Endothelial cell of umbilical vein (primary cell): ENCODE measurements at regions not wholly inside any gene's neighbourhood (a gene's known extent, or its start where the extent isn't known, plus 50 kb on each side); places are given as distances from the start of the nearest gene placed in this dataset.

ENCODE experiments used
- BruUV-seq: library from RNA; stranded (reverse); fragments of 400-500 nt; replicated peaks from 2 replicates; lab custom pipeline; 2021; lab: Mats Ljungman, UMichigan
- CTCF ChIA-PET: fragments of 300-600, 350-600 bp; sonication (Branson Sonifier 250); formaldehyde crosslinking; loops from one replicate; lab custom pipeline; 2021; ENCODE audit warnings: antibody characterized with exemption, inconsistent platforms; lab: Charles Lee
- POLR2A ChIA-PET: fragments of 300-600, 350-600 bp; sonication (Branson Sonifier 250); formaldehyde crosslinking; loops from one replicate; lab custom pipeline; 2021; ENCODE audit warnings: antibody characterized with exemption, inconsistent platforms; lab: Charles Lee
- DNase-seq: peaks from one replicate; pipeline ENCODE4 v3.0.0-alpha.2; 2011; ENCODE audit warnings: low read depth, low spot score
- FAIRE-seq: peaks from 2 replicates; lab custom pipeline; 2011; peaks lifted over from hg19 to GRCh38; lab: Jason Lieb, UNC
- H2AFZ ChIP-seq: 2 replicates; pipeline ENCODE4 v1.6.0; 2012; ENCODE audit warnings: low read depth, low read length, control low read depth, inconsistent platforms
- H3K27ac ChIP-seq: 2 replicates; pipeline ENCODE4 v1.5.1; 2011; ENCODE audit warnings: low read depth, mild to moderate bottlenecking, control low read depth, low read length, moderate library complexity; ENCODE audit not compliant: insufficient read depth
- H3K27me3 ChIP-seq, 2 experiments: 2 replicates each; pipeline versions ENCODE4 v1.6.0 to v1.6.1; 2011; ENCODE audit warnings: low read length in 2 of 2, mixed read lengths in 1 of 2; ENCODE audit not compliant: control insufficient read depth in 2 of 2, insufficient read depth in 2 of 2
- H3K36me3 ChIP-seq, 2 experiments: 2 replicates in 1 of 2; 3 replicates in 1 of 2; pipeline ENCODE4 v1.5.1; 2011; ENCODE audit warnings: low read length in 2 of 2, mild to moderate bottlenecking in 1 of 2, moderate library complexity in 1 of 2; ENCODE audit not compliant: control insufficient read depth in 2 of 2, insufficient read depth in 2 of 2; ENCODE audit errors: extremely low read depth in 1 of 2
- H3K4me1 ChIP-seq: 3 replicates; pipeline ENCODE4 v1.5.1; 2011; ENCODE audit warnings: mild to moderate bottlenecking, low read length; ENCODE audit not compliant: control insufficient read depth, insufficient read depth; ENCODE audit errors: extremely low read depth
- H3K4me2 ChIP-seq: 2 replicates; pipeline ENCODE4 v1.6.1; 2011; ENCODE audit warnings: low read length, control low read depth, mixed read lengths; ENCODE audit not compliant: insufficient read depth
- H3K4me3 ChIP-seq, 3 experiments: fragments of 200-600 bp in 1 of 3; sonication (generic), shearing (Covaris generic) in 1 of 3; replicated peaks in 1 of 3; 2 replicates each; pipeline ENCODE4 v1.5.1; 2011 to 2016; ENCODE audit warnings: control low read depth in 3 of 3, low read length in 3 of 3, mild to moderate bottlenecking in 2 of 3, inconsistent platforms in 1 of 3, low read depth in 1 of 3, moderate library complexity in 1 of 3; ENCODE audit not compliant: insufficient read depth in 1 of 3
- H3K79me2 ChIP-seq: 2 replicates; pipeline ENCODE4 v1.6.0; 2012; ENCODE audit warnings: low read length, inconsistent platforms; ENCODE audit not compliant: control insufficient read depth, insufficient read depth
- H3K9ac ChIP-seq: replicated peaks from 2 replicates; pipeline ENCODE3; 2011; ENCODE audit warnings: low read length, control low read depth; ENCODE audit not compliant: insufficient read depth; ENCODE audit errors: extremely low read depth
- H3K9me1 ChIP-seq: replicated peaks from 3 replicates; pipeline ENCODE4 v1.6.0; 2011; ENCODE audit warnings: mild to moderate bottlenecking, low read length; ENCODE audit not compliant: control insufficient read depth, insufficient read depth; ENCODE audit errors: extremely low read depth
- H3K9me3 ChIP-seq: replicated peaks from 2 replicates; pipeline ENCODE4 v1.5.1; 2012; ENCODE audit warnings: low read length, inconsistent platforms; ENCODE audit not compliant: control insufficient read depth, insufficient read depth
- H4K20me1 ChIP-seq: replicated peaks from 2 replicates; pipeline ENCODE3; 2011; ENCODE audit warnings: mild to moderate bottlenecking, low read length; ENCODE audit not compliant: control insufficient read depth, insufficient read depth; ENCODE audit errors: extremely low read depth
- EZH2 ChIP-seq: IDR thresholded peaks from 2 replicates; pipeline ENCODE4 v1.6.1; 2012; ENCODE audit warnings: borderline replicate concordance, low read depth, mild to moderate bottlenecking, moderate library complexity, low read length, inconsistent platforms; ENCODE audit not compliant: severe bottlenecking
- FOS ChIP-seq: IDR thresholded peaks from 2 replicates; pipeline ENCODE4 v1.6.1; 2011; ENCODE audit warnings: mild to moderate bottlenecking, low read length, moderate library complexity, borderline replicate concordance; ENCODE audit not compliant: insufficient read depth
- GATA2 ChIP-seq: IDR thresholded peaks from 2 replicates; pipeline ENCODE4 v1.7.0; 2011; ENCODE audit warnings: low read depth, mild to moderate bottlenecking, moderate library complexity, mixed read lengths, low read length; ENCODE audit not compliant: insufficient read length, insufficient read depth
- JUN ChIP-seq: IDR thresholded peaks from 2 replicates; pipeline ENCODE4 v1.6.1; 2011; ENCODE audit warnings: borderline replicate concordance, low read depth; ENCODE audit not compliant: insufficient read length, insufficient read depth
- MYC ChIP-seq: IDR thresholded peaks from one replicate; pipeline ENCODE4 v1.6.1; 2011; ENCODE audit warnings: mild to moderate bottlenecking, low read depth, low read length
- POLR2A ChIP-seq: IDR thresholded peaks from 2 replicates; pipeline ENCODE4 v1.6.1; 2012; ENCODE audit warnings: low read depth, mild to moderate bottlenecking, control low read depth, low read length
- POLR2AphosphoS5 ChIP-seq: IDR thresholded peaks from 2 replicates; pipeline ENCODE4 v1.6.1; 2012; ENCODE audit warnings: low read depth, mild to moderate bottlenecking, control low read depth, low read length, moderate library complexity; ENCODE audit not compliant: insufficient read depth
- dilution Hi-C: fragments of 300-500 bp; cut with MboI; formaldehyde crosslinking; loops from one replicate; pipeline ENCODE4 v1.15.0; 2019; ENCODE audit warnings: low sequenced_read_pairs; ENCODE audit not compliant: extremely low pct_ligation_motif_present
- intact Hi-C: fragments of 100-400 bp; cut with micrococcal nuclease; formaldehyde crosslinking; loops from one replicate; pipeline ENCODE4 v1.10.0; 2022
- TF ChIP-seq, protein P1 (sequence below): IDR thresholded peaks from 2 replicates; pipeline ENCODE4 v1.6.1; 2011; ENCODE audit not compliant: insufficient read depth, insufficient read length
- TF ChIP-seq, protein P2 (sequence below), 2 donors: IDR thresholded peaks; 1 replicate in 1 of 2; 2 replicates in 1 of 2; pipeline ENCODE4 v1.5.1; 2011; ENCODE audit warnings: low read length in 2 of 2, mild to moderate bottlenecking in 2 of 2, moderate library complexity in 2 of 2, control low read depth in 1 of 2, inconsistent platforms in 1 of 2, low read depth in 1 of 2; ENCODE audit not compliant: insufficient read depth in 1 of 2; ENCODE audit errors: extremely low read depth in 1 of 2

DNA sequence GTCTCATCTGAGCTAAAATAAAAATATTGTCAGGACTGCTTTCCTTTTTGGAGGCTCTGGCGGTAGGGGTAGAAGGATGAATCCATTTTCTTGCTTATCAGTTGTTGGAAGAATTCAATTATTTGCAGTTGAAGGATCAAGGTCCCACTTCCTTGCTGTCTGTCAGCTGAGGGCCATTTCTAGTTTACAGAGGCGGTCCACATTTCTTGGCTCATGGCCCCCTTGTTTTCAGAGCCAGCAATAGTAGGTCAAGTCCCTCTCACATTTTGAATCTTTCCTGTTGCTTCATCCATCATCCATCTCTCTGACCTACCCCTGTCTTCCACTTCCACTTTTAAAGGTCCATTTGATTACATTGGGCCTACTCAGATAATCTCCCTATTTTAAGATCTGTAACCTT, 1099.3 kb upstream of the DIAPH2 start:
- TF ChIP-seq, protein P1, sequence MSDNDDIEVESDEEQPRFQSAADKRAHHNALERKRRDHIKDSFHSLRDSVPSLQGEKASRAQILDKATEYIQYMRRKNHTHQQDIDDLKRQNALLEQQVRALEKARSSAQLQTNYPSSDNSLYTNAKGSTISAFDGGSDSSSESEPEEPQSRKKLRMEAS, result no peak
- TF ChIP-seq GATA2 (no peak), FOS (no peak), EZH2 (no peak), JUN (no peak), POLR2A (no peak), MYC (no peak), POLR2AphosphoS5 (no peak)
- TF ChIP-seq, protein P2, sequence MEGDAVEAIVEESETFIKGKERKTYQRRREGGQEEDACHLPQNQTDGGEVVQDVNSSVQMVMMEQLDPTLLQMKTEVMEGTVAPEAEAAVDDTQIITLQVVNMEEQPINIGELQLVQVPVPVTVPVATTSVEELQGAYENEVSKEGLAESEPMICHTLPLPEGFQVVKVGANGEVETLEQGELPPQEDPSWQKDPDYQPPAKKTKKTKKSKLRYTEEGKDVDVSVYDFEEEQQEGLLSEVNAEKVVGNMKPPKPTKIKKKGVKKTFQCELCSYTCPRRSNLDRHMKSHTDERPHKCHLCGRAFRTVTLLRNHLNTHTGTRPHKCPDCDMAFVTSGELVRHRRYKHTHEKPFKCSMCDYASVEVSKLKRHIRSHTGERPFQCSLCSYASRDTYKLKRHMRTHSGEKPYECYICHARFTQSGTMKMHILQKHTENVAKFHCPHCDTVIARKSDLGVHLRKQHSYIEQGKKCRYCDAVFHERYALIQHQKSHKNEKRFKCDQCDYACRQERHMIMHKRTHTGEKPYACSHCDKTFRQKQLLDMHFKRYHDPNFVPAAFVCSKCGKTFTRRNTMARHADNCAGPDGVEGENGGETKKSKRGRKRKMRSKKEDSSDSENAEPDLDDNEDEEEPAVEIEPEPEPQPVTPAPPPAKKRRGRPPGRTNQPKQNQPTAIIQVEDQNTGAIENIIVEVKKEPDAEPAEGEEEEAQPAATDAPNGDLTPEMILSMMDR (IDR thresholded peaks at IDR 0.05; ENCODE audit: extremely low read depth in 1 of 2, insufficient read depth in 1 of 2, low read depth in 1 of 2, low read length in 2 of 2), result no peak
- no peaks in the 10 kb centered on the region for H3K27me3 ChIP-seq
- no peaks in the 10 kb centered on the region for H3K79me2 ChIP-seq
- no peak overlapping the region for H3K27ac ChIP-seq
- H3K9ac ChIP-seq, result no peak overlapping the region
- no peak overlapping the region for H3K4me2 ChIP-seq
- CTCF ChIA-PET, result no interaction called here
- DNase-seq (no peak), FAIRE-seq (no peak)
- H3K9me3 ChIP-seq, result no peaks in the 10 kb centered on the region
- dilution Hi-C loops, result no loop called here
- no peaks in the 10 kb centered on the region for H3K9me1 ChIP-seq
- H3K4me3 ChIP-seq, result no peak overlapping the region
- no peaks in the 10 kb centered on the region for H4K20me1 ChIP-seq
- no peaks in the 10 kb centered on the region for H3K36me3 ChIP-seq
- no peak overlapping the region for H2AFZ ChIP-seq
- POLR2A ChIA-PET, result no interaction called here
- no TSS peak for BruUV-seq
- H3K4me1 ChIP-seq, result no peaks in the 10 kb centered on the region
- intact Hi-C loops, result no loop called here
